22Rv1 (cell line): ENCODE measurements at regions not wholly inside any gene's neighbourhood (a gene's known extent, or its start where the extent isn't known, plus 50 kb on each side); places are given as distances from the start of the nearest gene placed in this dataset.

Experiments
- H3K27ac ChIP-seq: fragments of 450-650 bp; 2 replicates; pipeline ENCODE4 v1.5.1; 2017
- CTCF ChIP-seq: fragments of 450-650 bp; IDR thresholded peaks from 2 replicates; pipeline ENCODE4 v1.5.1; 2017; ENCODE audit warnings: mild to moderate bottlenecking
- ZFX ChIP-seq: fragments of 450-650 bp; IDR thresholded peaks from 2 replicates; pipeline ENCODE4 v1.6.1; 2017; ENCODE audit warnings: antibody characterized with exemption, borderline replicate concordance

GRCh38 chrX:122857734-122858133 is 326.3 kb upstream of the GRIA3 start:
- H3K27ac ChIP-seq: no peak overlapping the region
- TF ChIP-seq ZFX: no peak
- no peak for TF ChIP-seq CTCF

GRCh38 chrX:122863067-122863466 is 321.0 kb upstream of the GRIA3 start:
- no peak for TF ChIP-seq ZFX
- TF ChIP-seq CTCF: no peak
- no peak overlapping the region for H3K27ac ChIP-seq

- no peak for TF ChIP-seq CTCF
- no peak for TF ChIP-seq ZFX
- no peak overlapping the region for H3K27ac ChIP-seq
These were observed 317.5 kb upstream of the GRIA3 start for GRCh38 chrX:122866532-122866931.

GRCh38 chrX:122868631-122869030 is 315.4 kb upstream of the GRIA3 start:
- TF ChIP-seq ZFX (no peak), CTCF (no peak)
- no peak overlapping the region for H3K27ac ChIP-seq

GRCh38 chrX:122869171-122869570 is 314.9 kb upstream of the GRIA3 start:
- H3K27ac ChIP-seq: no peak overlapping the region
- TF ChIP-seq ZFX (no peak), CTCF (no peak)

GRCh38 chrX:122878269-122878668 is 305.8 kb upstream of the GRIA3 start:
- no peak overlapping the region for H3K27ac ChIP-seq
- TF ChIP-seq ZFX: no peak
- no peak for TF ChIP-seq CTCF

- H3K27ac ChIP-seq: no peak overlapping the region
- TF ChIP-seq CTCF: no peak
- TF ChIP-seq ZFX: no peak
These were observed 303.1 kb upstream of the GRIA3 start for GRCh38 chrX:122880952-122881351.

- no peak overlapping the region for H3K27ac ChIP-seq
- TF ChIP-seq CTCF (no peak), ZFX (no peak)
These were observed 293.3 kb upstream of the GRIA3 start for GRCh38 chrX:122890729-122891128.
